Thyroid gland (tissue), 4 donors: ENCODE measurements at regions not wholly inside any gene's neighbourhood (a gene's known extent, or its start where the extent isn't known, plus 50 kb on each side); places are given as distances from the start of the nearest gene placed in this dataset.

Experiments
- CTCF ChIP-seq, 6 experiments: fragments of 200-600 bp in 3 of 6; fragments of 450-650 bp in 3 of 6; sonication (generic) in 3 of 6; IDR thresholded peaks; one replicate each; pipeline ENCODE4 v1.5.1; 2016 to 2019; ENCODE audit warnings: antibody characterized with exemption in 6 of 6, mild to moderate bottlenecking in 2 of 6, inconsistent platforms in 1 of 6, moderate library complexity in 1 of 6
- POLR2A ChIP-seq, 2 donors: fragments of 450-650 bp; IDR thresholded peaks; one replicate each; pipeline ENCODE4 v1.6.1; 2017; ENCODE audit warnings: antibody characterized with exemption in 2 of 2, mild to moderate bottlenecking in 2 of 2, moderate library complexity in 1 of 2

- no peak for TF ChIP-seq CTCF (IDR thresholded peaks at IDR 0.05)
- no peak for TF ChIP-seq POLR2A (IDR thresholded peaks at IDR 0.05)
Measured at GRCh38 chr5:89722538-89722937, 687.0 kb downstream of the CETN3 start.
